NCI-H524 (cell line): ENCODE measurements at regions not wholly inside any gene's neighbourhood (a gene's known extent, or its start where the extent isn't known, plus 50 kb on each side); places are given as distances from the start of the nearest gene placed in this dataset.
A peak's percentile ranks its signal among the peaks of the same experiment; 100 is the strongest.

ENCODE experiments used
- DNase-seq, 2 experiments: peaks; one replicate each; lab custom pipeline; 2025; lab: John Stamatoyannopoulos, UW

- no peak for DNase-seq
Observed at GRCh38 chr15:87167706-87168105, 1088.0 kb downstream of the AGBL1 start.

- no peak for DNase-seq
Observed at GRCh38 chr15:87167055-87167454, 1087.4 kb downstream of the AGBL1 start.

GRCh38 chr15:87155771-87156170 is 1076.1 kb downstream of the AGBL1 start:
- DNase-seq = no peak

- no peak for DNase-seq
Observed at GRCh38 chr15:87154761-87155160, 1075.1 kb downstream of the AGBL1 start.

- no peak for DNase-seq
Observed at GRCh38 chr15:87151202-87151748, 1071.6 kb downstream of the AGBL1 start.

GRCh38 chr15:87145696-87146095 is 1066.0 kb downstream of the AGBL1 start:
- DNase-seq = no peak

GRCh38 chr15:87144775-87145174 is 1065.1 kb downstream of the AGBL1 start:
- peak; percentile 56 to 89 for DNase-seq

GRCh38 chr15:87142096-87142495 is 1062.4 kb downstream of the AGBL1 start:
- DNase-seq = no peak

GRCh38 chr15:87135109-87135508 is 1055.4 kb downstream of the AGBL1 start:
- DNase-seq = no peak

- no peak for DNase-seq
Observed at GRCh38 chr15:87133704-87134103, 1054.0 kb downstream of the AGBL1 start.

- no peak for DNase-seq
Observed at GRCh38 chr15:87131067-87131466, 1051.4 kb downstream of the AGBL1 start.

- DNase-seq = no peak
Observed at GRCh38 chr15:87129916-87130315, 1050.2 kb downstream of the AGBL1 start.

- DNase-seq = no peak
Observed at GRCh38 chr15:87123676-87124382, 1044.2 kb downstream of the AGBL1 start.

- no peak for DNase-seq
Observed at GRCh38 chr15:87121336-87121735, 1041.7 kb downstream of the AGBL1 start.

GRCh38 chr15:87120555-87120954 is 1040.9 kb downstream of the AGBL1 start:
- no peak for DNase-seq

GRCh38 chr15:87118846-87119245 is 1039.2 kb downstream of the AGBL1 start:
- DNase-seq = peak; percentile 47 to 87

GRCh38 chr15:87118435-87118834 is 1038.8 kb downstream of the AGBL1 start:
- peak; percentile 1 to 56 for DNase-seq

GRCh38 chr15:87115795-87116194 is 1036.1 kb downstream of the AGBL1 start:
- DNase-seq = no peak

- DNase-seq = no peak
Observed at GRCh38 chr15:87099916-87100315, 1020.2 kb downstream of the AGBL1 start.

GRCh38 chr15:87089551-87089950 is 1009.9 kb downstream of the AGBL1 start:
- DNase-seq = no peak

GRCh38 chr15:87083201-87083600 is 1003.5 kb downstream of the AGBL1 start:
- DNase-seq = peak in 1 of 2 experiments; percentile 41

GRCh38 chr15:87082581-87082980 is 1002.9 kb downstream of the AGBL1 start:
- DNase-seq = peak; percentile 98 to 99

- no peak for DNase-seq
Observed at GRCh38 chr15:87080547-87080946, 1000.9 kb downstream of the AGBL1 start.
